Tongue (tissue), 1 donor: ENCODE measurements at regions not wholly inside any gene's neighbourhood (a gene's known extent, or its start where the extent isn't known, plus 50 kb on each side); places are given as distances from the start of the nearest gene placed in this dataset.
"Not testable (repeated sequence)": the region's sequence is repeated elsewhere in the genome, so short reads cannot be mapped to it uniquely, and the experiment has no call there.

Experiments
- DNase-seq: peaks from one replicate; pipeline ENCODE4 v3.0.0-alpha.2; 2015

GRCh38 chr10:8312079-8312478, 257.6 kb downstream of the GATA3 start:
- DNase-seq = no peak

- DNase-seq = peak; percentile 64
Measured at GRCh38 chr10:8312781-8313180, 258.3 kb downstream of the GATA3 start.

GRCh38 chr10:8314486-8314885, 260.0 kb downstream of the GATA3 start:
- DNase-seq = no peak

GRCh38 chr10:8315619-8316021, 261.1 kb downstream of the GATA3 start:
- no peak for DNase-seq

- no peak for DNase-seq
Measured at GRCh38 chr10:8316284-8316683, 261.8 kb downstream of the GATA3 start.

GRCh38 chr10:8318429-8318828, 263.9 kb downstream of the GATA3 start:
- DNase-seq = not testable (repeated sequence)

- no peak for DNase-seq
Measured at GRCh38 chr10:8318956-8319355, 264.5 kb downstream of the GATA3 start.

- no peak for DNase-seq
Measured at GRCh38 chr10:8319704-8320103, 265.2 kb downstream of the GATA3 start.

- DNase-seq = peak; percentile 26
Measured at GRCh38 chr10:8321990-8322389, 267.5 kb downstream of the GATA3 start.

- DNase-seq = peak; percentile 17
Measured at GRCh38 chr10:8323428-8324054, 269.1 kb downstream of the GATA3 start.

- no peak for DNase-seq
Measured at GRCh38 chr10:8325024-8325980, 270.8 kb downstream of the GATA3 start.

- no peak for DNase-seq
Measured at GRCh38 chr10:8326396-8327139, 272.1 kb downstream of the GATA3 start.

GRCh38 chr10:8327140-8327423, 272.6 kb downstream of the GATA3 start:
- DNase-seq = no peak

GRCh38 chr10:8331387-8331786, 276.9 kb downstream of the GATA3 start:
- no peak for DNase-seq

GRCh38 chr10:8331896-8332729, 277.6 kb downstream of the GATA3 start:
- DNase-seq = peak; percentile 56

GRCh38 chr10:8332730-8333111, 278.2 kb downstream of the GATA3 start:
- DNase-seq = no peak

- no peak for DNase-seq
Measured at GRCh38 chr10:8334631-8335030, 280.1 kb downstream of the GATA3 start.

GRCh38 chr10:8336629-8337331, 282.3 kb downstream of the GATA3 start:
- DNase-seq = no peak

GRCh38 chr10:8337332-8337651, 282.8 kb downstream of the GATA3 start:
- no peak for DNase-seq

GRCh38 chr10:8338177-8338766, 283.8 kb downstream of the GATA3 start:
- no peak for DNase-seq

- DNase-seq = no peak
Measured at GRCh38 chr10:8344756-8345155, 290.3 kb downstream of the GATA3 start.
